HCT116 (cell line): ENCODE measurements at regions not wholly inside any gene's neighbourhood (a gene's known extent, or its start where the extent isn't known, plus 50 kb on each side); places are given as distances from the start of the nearest gene placed in this dataset.

ENCODE experiments used
- ATAC-seq: fragments of 200-7000 bp; cut with Tn5 transposase; 2 replicates; pipeline ENCODE4 v1.9.1; 2020; ENCODE audit warnings: mild to moderate bottlenecking, moderate library complexity
- BruUV-seq: library from RNA; stranded (reverse); fragments of 400-500 nt; replicated peaks from 2 replicates; lab custom pipeline; 2021; lab: Mats Ljungman, UMichigan
- CTCF ChIA-PET: fragments of 300-600 bp; sonication (Branson Sonifier 250); formaldehyde crosslinking; loops from one replicate; lab custom pipeline; 2021; ENCODE audit warnings: antibody characterized with exemption; lab: Charles Lee
- POLR2A ChIA-PET: fragments of 300-600, 350-600 bp; sonication (Branson Sonifier 250); formaldehyde crosslinking; loops from one replicate; lab custom pipeline; 2021; ENCODE audit warnings: antibody characterized with exemption; lab: Charles Lee
- RAD21 ChIA-PET, 2 experiments: fragments of 300-600 bp; sonication (Branson Sonifier 250); formaldehyde crosslinking; loops; one replicate each; lab custom pipeline; 2023; ENCODE audit warnings: low total read pairs in 2 of 2; ENCODE audit not compliant: uncharacterized antibody in 2 of 2, unreplicated experiment in 2 of 2, low non-redundant PET in 1 of 2; lab: Charles Lee
- DNase-seq: peaks from one replicate; pipeline ENCODE4 v3.0.0-alpha.2; 2010; ENCODE audit warnings: low read depth, low spot score
- H2AFZ ChIP-seq: fragments of 200-600 bp; shearing (Covaris generic), sonication (generic); 2 replicates; pipeline ENCODE4 v1.6.1; 2017; ENCODE audit warnings: low read depth, mixed run types, mixed read lengths, antibody characterized with exemption, low read length; ENCODE audit not compliant: poor library complexity, severe bottlenecking
- H3K27ac ChIP-seq: 2 replicates; pipeline ENCODE4 v1.5.1; 2012; ENCODE audit warnings: low read depth, low read length
- H3K27me3 ChIP-seq: fragments of 200-600 bp; sonication (generic); 2 replicates; pipeline ENCODE4 v1.6.1; 2016; ENCODE audit warnings: mixed run types, low read length, mixed read lengths; ENCODE audit not compliant: insufficient read depth
- H3K36me3 ChIP-seq, 2 experiments: fragments of 200-500 bp in 1 of 2; fragments of 200-600 bp in 1 of 2; sonication (Bioruptor generic) in 1 of 2; sonication (generic) in 1 of 2; 2 replicates each; pipeline versions ENCODE4 v1.5.1 to v1.6.1; 2014 to 2016; ENCODE audit warnings: low read length in 2 of 2, inconsistent platforms in 1 of 2, mixed read lengths in 1 of 2, mixed run types in 1 of 2; ENCODE audit not compliant: insufficient read depth in 2 of 2, control insufficient read depth in 1 of 2
- H3K4me1 ChIP-seq, 2 experiments: fragments of 200-600 bp in 1 of 2; sonication (generic) in 1 of 2; 2 replicates each; pipeline versions ENCODE4 v1.5.1 to v1.6.1; 2012 to 2017; ENCODE audit warnings: low read length in 2 of 2, inconsistent platforms in 1 of 2, mild to moderate bottlenecking in 1 of 2, mixed read lengths in 1 of 2, mixed run types in 1 of 2, moderate library complexity in 1 of 2; ENCODE audit not compliant: insufficient read depth in 2 of 2, control insufficient read depth in 1 of 2
- H3K4me2 ChIP-seq: fragments of 200-600 bp; sonication (generic); 2 replicates; pipeline ENCODE4 v1.6.1; 2017; ENCODE audit warnings: mixed run types, low read length, mixed read lengths
- H3K4me3 ChIP-seq, 2 experiments: fragments of 200-600 bp in 1 of 2; sonication (generic) in 1 of 2; replicated peaks in 1 of 2; 2 replicates each; pipeline ENCODE4 v1.5.1; 2011 to 2016; ENCODE audit warnings: low read length in 2 of 2, control low read depth in 1 of 2, low read depth in 1 of 2, mild to moderate bottlenecking in 1 of 2, mixed read lengths in 1 of 2, mixed run types in 1 of 2
- H3K79me2 ChIP-seq: fragments of 200-600 bp; sonication (generic); 2 replicates; pipeline ENCODE4 v1.6.1; 2017; ENCODE audit warnings: mild to moderate bottlenecking, mixed run types, low read length, moderate library complexity, mixed read lengths; ENCODE audit not compliant: insufficient read depth
- H3K9ac ChIP-seq: fragments of 200-600 bp; sonication (generic); 2 replicates; pipeline ENCODE4 v1.6.1; 2016; ENCODE audit warnings: low read length, mixed read lengths
- H3K9me2 ChIP-seq: fragments of 200-600 bp; sonication (generic), shearing (Covaris generic); 2 replicates; pipeline ENCODE4 v1.6.1; 2017; ENCODE audit warnings: mixed run types, mild to moderate bottlenecking, moderate library complexity; ENCODE audit not compliant: insufficient read depth
- H3K9me3 ChIP-seq, 2 experiments: fragments of 200-500 bp in 1 of 2; fragments of 200-600 bp in 1 of 2; sonication (Bioruptor generic) in 1 of 2; sonication (generic) in 1 of 2; 2 replicates each; pipeline ENCODE4 v1.6.1; 2014 to 2017; ENCODE audit warnings: low read length in 2 of 2, mixed read lengths in 2 of 2, inconsistent platforms in 1 of 2, low read depth in 1 of 2, mild to moderate bottlenecking in 1 of 2, mixed run types in 1 of 2, moderate library complexity in 1 of 2; ENCODE audit not compliant: control insufficient read depth in 1 of 2, insufficient read depth in 1 of 2
- H4K20me1 ChIP-seq: fragments of 200-600 bp; sonication (generic), shearing (Covaris generic); 2 replicates; pipeline ENCODE4 v1.6.1; 2017; ENCODE audit warnings: mixed run types, mild to moderate bottlenecking, moderate library complexity; ENCODE audit not compliant: insufficient read depth
- CBX3 ChIP-seq: IDR thresholded peaks from 2 replicates; pipeline ENCODE4 v1.6.1; 2012; ENCODE audit warnings: low read depth
- CEBPB ChIP-seq: IDR thresholded peaks from 2 replicates; pipeline ENCODE4 v1.6.1; 2012; ENCODE audit warnings: low read depth
- EGR1 ChIP-seq: IDR thresholded peaks from 2 replicates; pipeline ENCODE4 v1.6.1; 2012; ENCODE audit warnings: low read depth
- ELF1 ChIP-seq: IDR thresholded peaks from 2 replicates; pipeline ENCODE4 v1.6.1; 2012; ENCODE audit warnings: low read depth, borderline replicate concordance
- EZH2 ChIP-seq: fragments of 200-600 bp; sonication (generic); IDR thresholded peaks from 2 replicates; pipeline ENCODE4 v1.6.1; 2017; ENCODE audit warnings: antibody characterized with exemption, mixed run types
- EZH2phosphoT487 ChIP-seq: fragments of 200-600 bp; IDR thresholded peaks from 2 replicates; pipeline ENCODE4 v1.6.1; 2018; ENCODE audit warnings: antibody characterized with exemption, borderline replicate concordance
- FOSL1 ChIP-seq: IDR thresholded peaks from 2 replicates; pipeline ENCODE4 v1.6.1; 2012; ENCODE audit warnings: low read depth
- POLR2A ChIP-seq: IDR thresholded peaks from 2 replicates; pipeline ENCODE4 v1.7.0; 2011; ENCODE audit warnings: borderline replicate concordance; ENCODE audit not compliant: insufficient read depth, insufficient read length; ENCODE audit errors: extremely low read depth
- POLR2AphosphoS5 ChIP-seq: IDR thresholded peaks from 2 replicates; pipeline ENCODE4 v1.6.1; 2011; ENCODE audit warnings: mild to moderate bottlenecking, low read depth, low read length, moderate library complexity
- TCF7L2 ChIP-seq: IDR thresholded peaks from 2 replicates; pipeline ENCODE4 v1.7.0; 2011; ENCODE audit warnings: borderline replicate concordance, inconsistent platforms; ENCODE audit not compliant: insufficient read depth, insufficient read length; ENCODE audit errors: extremely low read depth
- YY1 ChIP-seq: IDR thresholded peaks from 2 replicates; pipeline ENCODE4 v1.6.1; 2011; ENCODE audit warnings: low read length, low read depth, moderate library complexity, mild to moderate bottlenecking; ENCODE audit not compliant: insufficient replicate concordance; ENCODE audit errors: extremely low read depth
- ZBTB33 ChIP-seq: IDR thresholded peaks from 2 replicates; pipeline ENCODE4 v1.6.1; 2011; ENCODE audit warnings: mild to moderate bottlenecking, low read length, moderate library complexity; ENCODE audit not compliant: insufficient replicate concordance; ENCODE audit errors: extremely low read depth
- ZFX ChIP-seq: fragments of 450-650 bp; IDR thresholded peaks from 2 replicates; pipeline ENCODE4 v1.6.1; 2017
- ZNF274 ChIP-seq: fragments of 200-500 bp; sonication (Bioruptor generic); IDR thresholded peaks from 2 replicates; pipeline ENCODE4 v1.6.1; 2014; ENCODE audit warnings: mild to moderate bottlenecking, low read depth, low read length, inconsistent platforms
- intact Hi-C: fragments of 100-400 bp; cut with micrococcal nuclease; formaldehyde crosslinking; loops from 2 replicates; pipeline ENCODE4 v1.10.0; 2022
- TF ChIP-seq, protein P1 (sequence below): IDR thresholded peaks from 2 replicates; pipeline ENCODE4 v1.6.1; 2012
- TF ChIP-seq, protein P2 (sequence below): IDR thresholded peaks from 2 replicates; pipeline ENCODE4 v1.6.1; 2012

DNA sequence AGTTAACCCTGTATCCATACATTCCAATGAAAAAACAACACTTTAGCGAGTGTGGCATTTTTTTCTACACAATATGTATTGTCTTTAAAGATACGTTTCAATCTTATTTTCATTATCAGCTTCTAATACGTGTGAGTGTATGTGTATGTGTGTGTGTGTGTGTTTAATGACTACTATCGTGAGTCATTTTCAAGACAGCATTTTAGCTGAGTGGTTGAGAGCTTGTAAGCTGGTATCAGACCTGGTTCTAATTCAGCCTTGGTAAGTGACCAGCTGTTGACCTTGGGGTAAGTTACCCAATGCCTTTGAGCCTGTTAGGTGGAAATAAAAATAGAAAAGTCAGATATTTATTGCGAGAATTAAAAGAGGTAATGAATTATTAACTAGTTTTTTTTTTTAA is 320.0 kb upstream of the NT5E start:
- Histone ChIP-seq H3K9me3 (no peaks in the 10 kb centered on the region), H3K9ac (no peak overlapping the region), H3K4me1 (no peaks in the 10 kb centered on the region), H3K36me3 (no peaks in the 10 kb centered on the region), H3K4me3 (no peak overlapping the region), H2AFZ (no peak overlapping the region), H3K27ac (no peak overlapping the region), H3K27me3 (0 out of 2 replicates have a peak, but pooled peaks cover 4% of the 10 kb centered on the region), H3K4me2 (no peak overlapping the region), H3K79me2 (no peaks in the 10 kb centered on the region), H3K9me2 (no peaks in the 10 kb centered on the region), H4K20me1 (no peaks in the 10 kb centered on the region)
- ATAC-seq (no peak), DNase-seq (no peak)
- ChIA-PET RAD21 (no interaction called here), CTCF (no interaction called here), POLR2A (no interaction called here)
- TF ChIP-seq ZBTB33 = no peak
- no peak for TF ChIP-seq POLR2AphosphoS5
- TF ChIP-seq ELF1 = no peak
- no peak for TF ChIP-seq YY1
- no peak for TF ChIP-seq POLR2A
- no peak for TF ChIP-seq ZNF274
- no peak for TF ChIP-seq TCF7L2
- TF ChIP-seq, protein P1, sequence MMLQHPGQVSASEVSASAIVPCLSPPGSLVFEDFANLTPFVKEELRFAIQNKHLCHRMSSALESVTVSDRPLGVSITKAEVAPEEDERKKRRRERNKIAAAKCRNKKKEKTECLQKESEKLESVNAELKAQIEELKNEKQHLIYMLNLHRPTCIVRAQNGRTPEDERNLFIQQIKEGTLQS = no peak
- no peak for TF ChIP-seq FOSL1
- no peak for TF ChIP-seq CEBPB
- no peak for TF ChIP-seq ZFX
- TF ChIP-seq, protein P2, sequence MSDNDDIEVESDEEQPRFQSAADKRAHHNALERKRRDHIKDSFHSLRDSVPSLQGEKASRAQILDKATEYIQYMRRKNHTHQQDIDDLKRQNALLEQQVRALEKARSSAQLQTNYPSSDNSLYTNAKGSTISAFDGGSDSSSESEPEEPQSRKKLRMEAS = no peak
- no peak for TF ChIP-seq EZH2
- TF ChIP-seq EZH2phosphoT487 = no peak
- TF ChIP-seq CBX3 = no peak
- no peak for TF ChIP-seq EGR1
- no TSS peak for BruUV-seq
- intact Hi-C loops = loop anchor here (5.0 to 10.0 kb wide), 4 partner anchors 115 to 888 kb away; no protein-coding TSS in a partner anchor
